Osteoblast (primary cell): ENCODE measurements at regions not wholly inside any gene's neighbourhood (a gene's known extent, or its start where the extent isn't known, plus 50 kb on each side); places are given as distances from the start of the nearest gene placed in this dataset.

ENCODE experiments used
- DNase-seq: peaks from one replicate; pipeline ENCODE4 v3.0.0; 2011; ENCODE audit warnings: low spot score, mixed read lengths; ENCODE audit not compliant: insufficient read length; ENCODE audit errors: missing footprints
- H2AFZ ChIP-seq: 2 replicates; pipeline ENCODE4 v1.6.0; 2011; ENCODE audit warnings: mild to moderate bottlenecking, low read length
- H3K27ac ChIP-seq: 2 replicates; pipeline ENCODE4 v1.5.1; 2011; ENCODE audit warnings: mild to moderate bottlenecking, low read depth, low read length, moderate library complexity
- H3K27me3 ChIP-seq: 2 replicates; pipeline ENCODE4 v1.6.0; 2012; ENCODE audit warnings: mild to moderate bottlenecking, control low read depth, inconsistent platforms, low read length, moderate library complexity; ENCODE audit not compliant: insufficient read depth
- H3K36me3 ChIP-seq: 2 replicates; pipeline ENCODE4 v1.5.1; 2011; ENCODE audit warnings: mild to moderate bottlenecking, low read length, control low read depth, moderate library complexity; ENCODE audit not compliant: insufficient read depth
- H3K4me1 ChIP-seq: 2 replicates; pipeline ENCODE4 v1.5.1; 2011; ENCODE audit warnings: mild to moderate bottlenecking, low read length, control low read depth, moderate library complexity; ENCODE audit not compliant: insufficient read depth
- H3K4me2 ChIP-seq: 2 replicates; pipeline ENCODE4 v1.6.0; 2011; ENCODE audit warnings: mild to moderate bottlenecking, low read length; ENCODE audit not compliant: insufficient read depth
- H3K4me3 ChIP-seq: fragments of 200-600 bp; sonication (generic); 3 replicates; pipeline ENCODE4 v1.5.1; 2012; ENCODE audit warnings: mild to moderate bottlenecking, low read length, inconsistent platforms; ENCODE audit not compliant: insufficient read depth
- H3K79me2 ChIP-seq: 2 replicates; pipeline ENCODE4 v1.6.0; 2012; ENCODE audit warnings: mild to moderate bottlenecking, low read length, control low read depth, inconsistent platforms; ENCODE audit not compliant: insufficient read depth
- H3K9me3 ChIP-seq: 2 replicates; pipeline ENCODE4 v1.5.1; 2011; ENCODE audit warnings: low read depth, low read length, control low read depth
- H4K20me1 ChIP-seq: 2 replicates; pipeline ENCODE4 v1.6.0; 2012; ENCODE audit warnings: mild to moderate bottlenecking, low read length, control low read depth; ENCODE audit not compliant: insufficient read depth
- CTCF ChIP-seq: IDR thresholded peaks from 2 replicates; pipeline ENCODE4 v1.5.1; 2011; ENCODE audit warnings: mild to moderate bottlenecking, low read depth, low read length, moderate library complexity; ENCODE audit errors: extremely low read depth

- Histone ChIP-seq H3K4me1 (no peaks in the 10 kb centered on the region), H4K20me1 (no peaks in the 10 kb centered on the region), H3K9me3 (no peaks in the 10 kb centered on the region), H3K27ac (no peak overlapping the region), H2AFZ (no peak overlapping the region), H3K36me3 (no peaks in the 10 kb centered on the region), H3K79me2 (no peaks in the 10 kb centered on the region), H3K4me3 (no peak overlapping the region), H3K4me2 (no peak overlapping the region), H3K27me3 (no peaks in the 10 kb centered on the region)
- no peak for TF ChIP-seq CTCF
- DNase-seq, result no peak
Observed at GRCh38 chr18:28974504-28974903, 797.6 kb upstream of the CDH2 start.

GRCh38 chr18:28973324-28973723 lies 796.4 kb upstream of the CDH2 start:
- no peaks in the 10 kb centered on the region for H3K36me3 ChIP-seq

DNA sequence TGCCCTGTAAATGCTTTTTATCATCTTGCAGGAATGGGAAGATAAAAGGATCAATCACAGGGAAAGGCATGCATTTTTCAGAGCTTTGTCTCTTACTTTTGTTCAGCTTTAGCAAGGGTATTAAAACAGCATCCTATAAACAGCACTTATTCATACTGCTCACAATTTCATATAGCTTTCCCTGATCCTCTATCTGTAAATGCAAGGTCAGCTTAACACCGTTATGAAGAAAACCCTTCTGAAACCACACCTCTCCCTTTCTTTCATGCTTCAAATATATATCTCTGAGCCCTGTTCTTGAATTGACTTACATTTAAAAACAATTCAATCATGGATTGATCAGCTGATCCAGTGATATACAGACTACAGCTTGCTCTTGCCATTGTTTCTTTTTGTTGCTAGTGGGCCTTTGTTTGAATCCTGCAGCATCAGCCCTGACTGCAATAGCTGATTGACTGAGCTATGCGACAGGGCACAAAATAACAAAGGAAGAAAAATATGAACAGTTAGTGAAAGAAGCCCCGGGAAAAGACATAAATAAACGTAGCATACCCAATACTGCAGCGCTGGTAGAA lies 795.5 kb upstream of the CDH2 start:
- Histone ChIP-seq H3K4me3 (no peak overlapping the region), H3K79me2 (no peaks in the 10 kb centered on the region), H3K27ac (no peak overlapping the region), H3K9me3 (no peaks in the 10 kb centered on the region), H3K36me3 (no peaks in the 10 kb centered on the region), H3K4me2 (no peak overlapping the region), H3K4me1 (no peaks in the 10 kb centered on the region), H2AFZ (peak overlapping the region; percentile 15), H4K20me1 (no peaks in the 10 kb centered on the region), H3K27me3 (no peaks in the 10 kb centered on the region)
- DNase-seq, result no peak
- TF ChIP-seq CTCF, result no peak

More at GRCh38 chr18:28973324-28973723, 796.4 kb upstream of the CDH2 start:
- H3K4me2 ChIP-seq, result no peak overlapping the region
- no peak for TF ChIP-seq CTCF
- no peak for DNase-seq
- no peaks in the 10 kb centered on the region for H3K27me3 ChIP-seq
- H4K20me1 ChIP-seq, result no peaks in the 10 kb centered on the region
- no peaks in the 10 kb centered on the region for H3K9me3 ChIP-seq
- H3K27ac ChIP-seq, result no peak overlapping the region
- no peak overlapping the region for H3K4me3 ChIP-seq
- no peaks in the 10 kb centered on the region for H3K4me1 ChIP-seq
- no peak overlapping the region for H2AFZ ChIP-seq
- no peaks in the 10 kb centered on the region for H3K79me2 ChIP-seq

GRCh38 chr18:28963481-28963880 lies 786.6 kb upstream of the CDH2 start:
- Histone ChIP-seq H3K4me1 (peaks cover 4% of the 10 kb centered on the region), H3K4me3 (no peak overlapping the region)
- no peak for DNase-seq

More at GRCh38 chr18:28963481-28963880, 786.6 kb upstream of the CDH2 start:
- Histone ChIP-seq H3K27ac (no peak overlapping the region), H3K79me2 (no peaks in the 10 kb centered on the region), H3K27me3 (no peaks in the 10 kb centered on the region), H2AFZ (peak overlapping the region; percentile 11), H3K36me3 (no peaks in the 10 kb centered on the region), H3K4me2 (no peak overlapping the region), H4K20me1 (no peaks in the 10 kb centered on the region), H3K9me3 (no peaks in the 10 kb centered on the region)
- no peak for TF ChIP-seq CTCF
